ENCODE measurements at regions not wholly inside any gene's neighbourhood (a gene's known extent, or its start where the extent isn't known, plus 50 kb on each side); places are given as distances from the start of the nearest gene placed in this dataset.
A peak's percentile ranks its signal among the peaks of the same experiment; 100 is the strongest.

GRCh38 chr10:62323751-62324150 lies 50.4 kb upstream of the ZNF365 start:
- in situ Hi-C loops (cut with HindIII; ENCODE audit: low pct_unique_long_range_greater_than_20kb, low sequenced_read_pairs) = no loop called here
- peak in 1 of 2 experiments; percentile 77 for DNase-seq (ENCODE audit: low read depth in 1 of 2, low spot score in 1 of 2)
- TF ChIP-seq JUND (IDR thresholded peaks at IDR 0.05; ENCODE audit: low read depth) = no peak
